ENCODE measurements at regions not wholly inside any gene's neighbourhood (a gene's known extent, or its start where the extent isn't known, plus 50 kb on each side); places are given as distances from the start of the nearest gene placed in this dataset.

- no peak for DNase-seq
Measured at GRCh38 chr2:145047554-145047953, 527.6 kb upstream of the ZEB2 start.

DNA sequence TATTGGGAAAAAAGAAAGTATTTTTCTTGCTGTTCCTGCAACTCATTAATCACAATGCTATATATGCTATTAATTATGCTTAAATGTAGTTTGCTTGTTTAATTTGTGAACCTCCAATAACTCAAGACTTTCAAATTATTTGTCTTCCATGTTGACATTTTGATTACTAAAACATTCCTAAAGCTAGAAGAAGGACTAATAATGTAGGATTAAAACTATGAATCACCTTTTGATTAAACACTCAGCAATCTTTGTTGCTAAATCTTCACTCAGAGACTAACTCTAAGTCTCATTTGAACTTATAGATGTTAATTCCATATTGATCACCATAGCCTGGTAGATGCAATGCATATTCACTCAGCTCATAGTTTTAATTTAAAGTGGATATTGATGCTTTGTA, 524.6 kb upstream of the ZEB2 start:
- no peak for DNase-seq

GRCh38 chr2:145043399-145043834, 523.5 kb upstream of the ZEB2 start:
- DNase-seq = no peak

DNA sequence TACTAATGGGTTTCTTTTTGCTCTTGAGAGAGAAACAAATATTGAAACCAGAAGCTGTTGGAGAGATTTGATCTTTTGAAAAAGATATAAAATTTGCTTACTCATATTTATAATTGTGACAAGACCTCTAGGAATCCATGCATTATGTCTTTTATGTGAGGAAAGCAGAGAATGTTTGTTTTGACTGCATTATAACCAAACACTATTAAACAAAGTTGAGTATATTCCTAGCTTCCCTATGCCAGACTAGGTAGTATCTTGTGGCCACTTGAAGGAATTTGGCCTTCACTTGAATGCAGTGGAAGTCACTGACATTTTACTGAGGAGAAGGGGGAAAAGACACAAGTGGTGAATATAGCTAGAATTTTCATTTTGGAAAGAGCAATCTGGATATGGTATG, 521.8 kb upstream of the ZEB2 start:
- no peak for DNase-seq

- no peak for DNase-seq
Measured at GRCh38 chr2:145040433-145040832, 520.5 kb upstream of the ZEB2 start.

GRCh38 chr2:145038041-145038525, 518.2 kb upstream of the ZEB2 start:
- DNase-seq = no peak

- DNase-seq = no peak
Measured at GRCh38 chr2:145036421-145037011, 516.6 kb upstream of the ZEB2 start.

DNA sequence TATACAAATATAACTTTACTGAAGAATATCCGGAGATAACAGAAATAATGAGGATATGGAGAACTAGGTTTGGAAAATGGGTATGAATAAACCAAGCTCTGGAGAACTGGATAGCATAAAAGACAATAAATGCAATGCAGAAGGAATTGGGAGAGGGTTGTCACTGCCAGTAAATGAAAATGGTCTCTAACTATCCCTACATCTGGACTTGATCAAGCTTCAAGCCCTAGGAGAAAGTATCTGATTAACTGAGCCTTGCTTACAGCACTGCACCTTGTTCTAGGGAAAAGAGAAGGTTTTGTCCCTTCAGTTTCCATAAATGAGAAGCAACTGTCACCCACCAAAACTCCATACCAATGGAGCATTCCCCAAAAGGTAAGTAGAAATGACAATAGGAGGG, 514.6 kb upstream of the ZEB2 start:
- no peak for DNase-seq

- DNase-seq = no peak
Measured at GRCh38 chr2:145033438-145033837, 513.5 kb upstream of the ZEB2 start.

- no peak for DNase-seq
Measured at GRCh38 chr2:145032791-145033190, 512.9 kb upstream of the ZEB2 start.

DNA sequence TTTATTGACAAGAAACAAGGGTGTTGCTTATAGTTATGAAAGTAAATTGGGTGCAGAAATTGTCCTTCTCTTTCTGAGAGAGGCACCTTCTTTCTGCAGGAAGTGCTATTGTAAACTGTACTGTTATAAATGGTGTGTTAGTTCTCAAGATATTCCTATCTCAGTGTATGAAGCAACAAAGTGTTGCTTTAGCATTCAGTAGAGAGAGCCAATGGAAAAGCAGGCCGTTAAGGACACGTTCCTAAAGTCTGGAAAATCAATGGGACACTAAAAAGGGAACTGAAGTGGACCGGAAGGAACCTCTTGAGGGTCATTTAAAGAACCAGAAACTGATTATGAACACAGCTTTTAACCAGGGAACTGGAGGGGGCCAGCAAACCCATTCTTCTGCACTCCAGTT, 510.0 kb upstream of the ZEB2 start:
- DNase-seq = no peak

DNA sequence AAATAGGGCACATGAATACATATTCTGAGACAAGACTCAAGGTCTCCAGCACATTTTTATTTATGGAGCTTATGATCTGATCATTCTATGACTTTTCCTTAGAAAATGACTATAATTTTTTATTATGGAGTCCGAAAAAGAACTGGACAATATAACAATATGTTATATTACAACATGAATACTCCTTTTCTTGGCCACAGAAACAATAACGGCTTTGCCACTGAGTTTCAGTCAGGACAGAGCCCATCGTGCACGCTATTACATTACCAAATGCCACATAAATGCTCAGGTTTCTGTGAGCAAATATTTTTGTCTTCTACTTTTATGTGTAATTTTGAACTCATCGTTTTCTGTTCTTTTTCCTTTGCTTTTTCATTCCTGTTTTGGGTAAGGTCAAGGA, 509.2 kb upstream of the ZEB2 start:
- DNase-seq = no peak

GRCh38 chr2:145028101-145028920, 508.4 kb upstream of the ZEB2 start:
- DNase-seq = no peak

GRCh38 chr2:145026456-145027455, 506.8 kb upstream of the ZEB2 start:
- DNase-seq = no peak

DNA sequence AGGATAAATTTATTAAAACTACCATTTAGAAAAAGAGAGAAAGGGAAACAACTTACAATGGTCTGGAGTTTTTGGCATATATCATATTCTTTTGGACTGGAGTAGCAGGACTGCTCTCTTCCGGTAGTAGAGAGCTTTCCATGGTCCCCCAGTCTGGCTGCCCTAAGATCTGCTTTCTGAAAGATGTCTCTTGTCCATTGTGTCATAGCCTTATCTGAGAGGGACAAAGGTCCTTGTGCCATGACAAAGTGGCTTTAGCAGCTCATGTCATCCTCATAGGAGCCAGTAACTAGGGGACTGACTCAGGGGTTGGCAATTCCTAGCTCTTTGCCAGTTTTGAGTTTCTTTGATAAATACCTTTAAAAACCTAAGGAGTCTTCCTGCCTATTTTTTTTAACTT, 505.5 kb upstream of the ZEB2 start:
- no peak for DNase-seq

DNA sequence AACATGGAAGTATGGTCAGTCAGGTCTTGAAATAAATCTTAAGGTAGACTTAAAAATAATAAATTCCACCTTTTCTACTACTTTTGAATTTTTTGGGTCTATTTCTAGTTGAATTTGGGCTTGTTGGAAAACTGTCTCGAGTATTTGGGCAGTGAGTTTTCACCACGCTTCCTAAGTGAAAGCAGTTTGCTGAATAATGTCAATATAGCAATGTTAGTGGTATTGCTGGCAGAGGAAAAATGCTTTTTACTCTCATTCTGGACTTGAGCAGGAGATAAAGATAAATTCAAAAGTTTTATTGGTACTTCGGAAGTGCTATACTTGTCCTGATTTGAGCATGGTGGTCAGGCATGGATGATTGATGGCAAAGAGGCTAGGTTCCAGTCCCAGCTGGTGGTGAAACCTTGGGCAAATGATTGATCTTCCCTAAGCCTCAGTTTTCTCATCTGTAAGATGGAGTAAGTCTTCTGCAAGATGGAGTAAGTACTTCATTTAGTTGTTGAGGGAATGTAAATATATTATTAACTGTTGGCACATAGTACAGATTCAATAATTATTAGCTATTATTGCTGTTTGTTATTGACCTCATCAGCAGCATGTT, 503.5 kb upstream of the ZEB2 start:
- no peak for DNase-seq

DNA sequence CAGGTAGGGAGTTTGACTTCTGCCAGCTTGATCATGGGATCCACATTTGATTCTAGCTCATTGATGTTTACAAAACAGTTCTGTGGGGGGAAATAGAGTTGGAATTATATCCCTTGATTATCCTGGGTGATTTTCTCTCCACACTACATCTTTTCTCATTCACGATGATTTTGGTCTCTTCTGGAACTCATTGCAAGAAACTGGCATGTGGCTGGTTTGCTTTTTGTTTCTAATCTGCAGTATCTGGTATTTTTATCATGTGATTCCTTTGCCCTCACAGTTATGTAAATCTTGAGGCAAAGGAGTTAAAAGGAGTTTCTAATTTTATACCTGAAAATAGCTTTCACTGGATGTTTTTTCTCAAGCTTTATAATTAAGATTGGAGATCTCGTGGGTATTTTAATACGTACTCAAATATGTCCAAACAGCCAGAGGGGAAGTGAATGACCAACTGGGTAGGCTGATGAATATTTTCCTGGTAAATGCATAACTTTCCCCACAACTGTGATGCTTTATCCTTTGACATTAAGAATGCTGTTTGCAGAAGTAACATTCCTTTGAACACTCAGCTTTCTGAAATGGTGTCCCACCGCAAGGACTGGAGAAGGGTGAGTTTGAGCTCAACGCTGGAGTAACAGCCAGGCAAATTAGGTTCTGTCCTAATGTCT, 502.9 kb upstream of the ZEB2 start:
- no peak for DNase-seq

DNA sequence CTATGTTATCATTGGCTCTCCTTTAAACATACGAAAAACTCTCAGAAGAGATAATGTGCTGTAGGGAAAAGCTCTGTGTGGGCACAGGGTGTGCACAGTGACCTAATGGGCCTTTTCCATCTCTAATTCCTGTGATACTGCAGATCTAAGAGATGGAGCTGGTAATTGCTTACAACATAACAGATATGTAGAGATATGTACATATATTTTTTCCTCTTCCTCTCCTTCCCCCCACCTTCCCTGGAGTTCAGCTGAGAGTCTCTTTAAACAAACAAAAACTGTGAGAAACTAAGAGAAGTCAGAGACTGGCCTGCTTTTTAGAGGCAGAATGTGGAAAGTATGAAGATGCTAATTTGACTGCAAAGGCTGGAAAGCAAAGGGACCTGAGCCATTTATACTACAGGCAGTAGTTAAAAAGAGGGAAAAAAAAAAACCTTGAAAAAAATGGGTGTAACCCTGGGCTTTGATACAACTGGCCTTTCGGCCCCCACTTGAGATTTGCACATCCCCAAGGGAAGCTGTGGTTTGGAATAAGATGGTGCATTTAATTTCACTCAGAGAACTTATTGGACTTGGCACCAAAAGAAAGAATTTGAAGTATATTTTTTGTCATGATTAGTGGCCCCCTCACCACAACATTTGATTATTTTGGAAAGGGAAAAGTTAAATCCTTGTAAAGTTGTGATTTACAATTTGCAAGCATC, 502.2 kb upstream of the ZEB2 start:
- no peak for DNase-seq

- no peak for DNase-seq
Measured at GRCh38 chr2:145020694-145021093, 500.8 kb upstream of the ZEB2 start.

DNA sequence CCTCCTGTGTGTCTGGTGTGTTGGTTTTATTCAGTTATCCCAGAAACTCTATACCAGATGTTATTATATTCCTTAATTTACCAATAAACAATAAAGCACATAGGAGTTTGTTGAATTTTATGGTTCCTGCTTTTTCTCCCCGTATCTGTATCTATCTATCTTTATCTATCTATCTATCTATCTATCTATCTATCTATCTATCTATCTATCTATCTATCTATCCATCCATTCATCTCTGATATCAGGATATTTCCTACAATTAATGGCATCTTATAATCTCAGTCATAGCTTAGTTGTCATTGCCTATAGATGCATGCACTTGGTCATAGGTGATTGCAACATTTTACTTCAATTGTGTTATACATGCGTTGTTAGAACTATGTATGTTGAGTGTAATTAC, 500.2 kb upstream of the ZEB2 start:
- no peak for DNase-seq

DNA sequence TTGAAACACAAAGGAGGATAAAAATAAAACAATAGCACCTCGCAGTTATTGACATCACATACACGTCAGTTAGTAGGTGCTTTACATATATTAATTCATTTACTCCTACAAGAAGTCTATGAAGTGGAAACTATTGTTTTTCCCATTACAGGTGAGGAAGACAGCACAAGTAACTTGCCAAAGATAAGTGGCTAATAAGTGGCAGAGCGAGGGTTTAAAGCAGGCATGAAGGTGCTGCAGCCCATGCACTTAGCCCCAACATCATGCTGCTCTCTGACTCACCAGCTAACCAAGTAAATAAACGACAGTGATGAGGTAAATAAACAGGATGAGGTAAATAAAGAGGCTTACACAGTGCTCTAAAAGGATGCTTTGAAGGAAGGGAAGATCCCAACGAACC, 498.6 kb upstream of the ZEB2 start:
- no peak for DNase-seq

DNA sequence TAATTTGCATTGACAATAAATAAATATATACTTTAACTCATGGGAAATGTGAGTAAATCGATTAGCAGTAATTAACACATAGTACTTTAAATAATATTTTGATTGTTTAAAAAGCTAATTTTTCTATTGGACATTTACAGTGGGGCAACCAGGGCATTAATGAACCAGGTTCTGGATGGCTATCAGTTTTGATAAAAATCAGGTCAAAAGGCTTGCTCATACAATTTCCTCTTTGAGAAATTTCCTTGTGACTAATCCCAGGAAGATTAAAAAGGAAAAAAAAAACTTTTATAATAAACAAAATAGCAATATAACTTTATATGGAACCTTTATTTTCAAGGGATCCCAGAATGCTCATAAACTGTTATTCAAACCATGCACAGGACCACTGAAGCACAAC, 497.2 kb upstream of the ZEB2 start:
- DNase-seq = no peak

All from activated gamma-delta T cell (primary cell).